A673 (cell line): ENCODE measurements at regions not wholly inside any gene's neighbourhood (a gene's known extent, or its start where the extent isn't known, plus 50 kb on each side); places are given as distances from the start of the nearest gene placed in this dataset.
A peak's percentile ranks its signal among the peaks of the same experiment; 100 is the strongest.

Source experiments
- BruUV-seq: library from RNA; stranded (reverse); fragments of 400-500 nt; replicated peaks from 2 replicates; lab custom pipeline; 2021; lab: Mats Ljungman, UMichigan
- CTCF ChIA-PET: fragments of 300-600 bp; sonication (Branson Sonifier 250); formaldehyde crosslinking; loops from one replicate; lab custom pipeline; 2022; ENCODE audit warnings: antibody characterized with exemption; lab: Charles Lee
- POLR2A ChIA-PET: fragments of 300-600 bp; sonication (Branson Sonifier 250); formaldehyde crosslinking; loops from one replicate; lab custom pipeline; 2022; ENCODE audit warnings: antibody characterized with exemption; ENCODE audit not compliant: low non-redundant PET; lab: Charles Lee
- DNase-seq: peaks from one replicate; pipeline ENCODE4 v3.0.0-alpha.2; 2015; ENCODE audit warnings: low spot score
- H3K27ac ChIP-seq: fragments of 200-600 bp; sonication (generic); 2 replicates; pipeline ENCODE4 v1.5.1; 2016; ENCODE audit warnings: mixed run types, low read depth, mild to moderate bottlenecking, mixed read lengths, antibody characterized with exemption, low read length; ENCODE audit not compliant: poor library complexity, severe bottlenecking
- H3K27me3 ChIP-seq: fragments of 200-600 bp; sonication (generic); replicated peaks from 2 replicates; pipeline ENCODE4 v1.6.1; 2017; ENCODE audit warnings: mixed run types, low read depth, mild to moderate bottlenecking, mixed read lengths, antibody characterized with exemption, low read length; ENCODE audit not compliant: insufficient read depth, poor library complexity
- H3K36me3 ChIP-seq: fragments of 200-600 bp; sonication (generic); 2 replicates; pipeline ENCODE4 v1.6.1; 2016; ENCODE audit warnings: mixed run types, mild to moderate bottlenecking, mixed read lengths, antibody characterized with exemption, low read length; ENCODE audit not compliant: insufficient read depth, poor library complexity, severe bottlenecking
- H3K4me1 ChIP-seq: fragments of 200-600 bp; sonication (generic); 2 replicates; pipeline ENCODE4 v1.6.1; 2017; ENCODE audit warnings: mixed run types, mild to moderate bottlenecking, mixed read lengths, antibody characterized with exemption, low read length; ENCODE audit not compliant: insufficient read depth, poor library complexity, severe bottlenecking
- H3K4me3 ChIP-seq: fragments of 200-600 bp; sonication (generic); 2 replicates; pipeline ENCODE4 v1.5.1; 2016; ENCODE audit warnings: low read depth, mixed run types, mild to moderate bottlenecking, mixed read lengths, low read length; ENCODE audit not compliant: poor library complexity, severe bottlenecking
- H3K9me3 ChIP-seq: fragments of 200-600 bp; sonication (generic); 2 replicates; pipeline ENCODE4 v1.6.1; 2016; ENCODE audit warnings: mixed run types, low read depth, mild to moderate bottlenecking, mixed read lengths, antibody characterized with exemption, low read length; ENCODE audit not compliant: poor library complexity, severe bottlenecking
- EZH2 ChIP-seq: fragments of 200-600 bp; sonication (generic); IDR thresholded peaks from 2 replicates; pipeline ENCODE4 v1.6.1; 2017; ENCODE audit warnings: borderline replicate concordance, low read depth, mild to moderate bottlenecking, mixed read lengths, antibody characterized with exemption, low read length; ENCODE audit not compliant: poor library complexity, severe bottlenecking
- intact Hi-C: fragments of 100-400 bp; cut with micrococcal nuclease; formaldehyde crosslinking; loops from one replicate; pipeline ENCODE4 v1.10.0; 2022; ENCODE audit not compliant: unreplicated experiment
- TF ChIP-seq, protein P1 (sequence below): fragments of 300-800, 200-600 bp; sonication (generic); conservative IDR thresholded peaks from 2 replicates; pipeline ENCODE4 v1.5.1; 2017; ENCODE audit warnings: low read depth, mild to moderate bottlenecking, antibody characterized with exemption, low read length, moderate library complexity, mixed read lengths

DNA sequence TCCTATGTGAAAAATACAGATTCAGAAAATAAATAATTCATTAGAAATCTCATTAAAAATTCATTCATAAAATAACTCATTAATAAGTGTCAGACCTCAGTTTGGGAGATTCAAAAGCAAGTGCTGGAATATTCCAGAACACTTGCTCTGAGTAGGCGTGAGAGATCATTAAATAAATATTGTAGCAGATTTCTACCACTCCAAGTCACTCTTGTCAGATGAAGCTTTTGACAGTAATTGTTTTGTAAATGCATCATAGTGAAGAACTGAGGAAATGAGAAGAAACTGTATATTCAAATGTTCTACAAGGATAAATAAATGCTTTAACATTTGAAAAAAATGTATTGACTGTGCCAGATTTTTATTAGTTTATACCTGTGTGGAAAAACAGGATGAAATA lies 1228.1 kb downstream of the SLITRK1 start:
- ChIA-PET POLR2A (no interaction called here), CTCF (no interaction called here)
- no peak for DNase-seq
- BruUV-seq = no TSS peak
- no peak overlapping the region for H3K27ac ChIP-seq
- TF ChIP-seq, protein P1, sequence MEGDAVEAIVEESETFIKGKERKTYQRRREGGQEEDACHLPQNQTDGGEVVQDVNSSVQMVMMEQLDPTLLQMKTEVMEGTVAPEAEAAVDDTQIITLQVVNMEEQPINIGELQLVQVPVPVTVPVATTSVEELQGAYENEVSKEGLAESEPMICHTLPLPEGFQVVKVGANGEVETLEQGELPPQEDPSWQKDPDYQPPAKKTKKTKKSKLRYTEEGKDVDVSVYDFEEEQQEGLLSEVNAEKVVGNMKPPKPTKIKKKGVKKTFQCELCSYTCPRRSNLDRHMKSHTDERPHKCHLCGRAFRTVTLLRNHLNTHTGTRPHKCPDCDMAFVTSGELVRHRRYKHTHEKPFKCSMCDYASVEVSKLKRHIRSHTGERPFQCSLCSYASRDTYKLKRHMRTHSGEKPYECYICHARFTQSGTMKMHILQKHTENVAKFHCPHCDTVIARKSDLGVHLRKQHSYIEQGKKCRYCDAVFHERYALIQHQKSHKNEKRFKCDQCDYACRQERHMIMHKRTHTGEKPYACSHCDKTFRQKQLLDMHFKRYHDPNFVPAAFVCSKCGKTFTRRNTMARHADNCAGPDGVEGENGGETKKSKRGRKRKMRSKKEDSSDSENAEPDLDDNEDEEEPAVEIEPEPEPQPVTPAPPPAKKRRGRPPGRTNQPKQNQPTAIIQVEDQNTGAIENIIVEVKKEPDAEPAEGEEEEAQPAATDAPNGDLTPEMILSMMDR = no peak
- no peak for TF ChIP-seq EZH2
- no peaks in the 10 kb centered on the region for H3K27me3 ChIP-seq
- H3K36me3 ChIP-seq = no peaks in the 10 kb centered on the region
- H3K4me1 ChIP-seq = no peaks in the 10 kb centered on the region
- intact Hi-C loops = no loop called here
- no peaks in the 10 kb centered on the region for H3K9me3 ChIP-seq
- H3K4me3 ChIP-seq = no peak overlapping the region

DNA sequence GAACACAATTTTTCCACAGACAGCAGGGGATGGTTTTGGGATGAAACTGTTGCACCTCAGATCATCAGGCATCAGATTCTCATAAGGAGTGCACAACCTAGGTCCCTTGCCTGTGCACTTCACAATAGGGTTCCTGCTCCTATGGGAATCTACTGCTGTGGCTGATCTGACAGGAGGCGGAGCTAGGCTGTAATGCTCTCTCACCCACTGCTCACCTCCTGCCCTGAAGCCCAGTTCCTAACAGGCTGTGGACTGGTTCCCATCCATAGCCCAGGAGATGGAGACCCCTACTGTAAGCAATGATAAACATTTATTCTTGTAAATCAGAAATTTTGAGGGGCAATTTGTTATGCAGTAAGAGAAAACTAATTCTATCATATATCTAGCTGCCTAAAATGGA lies 1234.7 kb downstream of the SLITRK1 start:
- H3K36me3 ChIP-seq = no peaks in the 10 kb centered on the region
- CTCF ChIA-PET = no interaction called here

DNA sequence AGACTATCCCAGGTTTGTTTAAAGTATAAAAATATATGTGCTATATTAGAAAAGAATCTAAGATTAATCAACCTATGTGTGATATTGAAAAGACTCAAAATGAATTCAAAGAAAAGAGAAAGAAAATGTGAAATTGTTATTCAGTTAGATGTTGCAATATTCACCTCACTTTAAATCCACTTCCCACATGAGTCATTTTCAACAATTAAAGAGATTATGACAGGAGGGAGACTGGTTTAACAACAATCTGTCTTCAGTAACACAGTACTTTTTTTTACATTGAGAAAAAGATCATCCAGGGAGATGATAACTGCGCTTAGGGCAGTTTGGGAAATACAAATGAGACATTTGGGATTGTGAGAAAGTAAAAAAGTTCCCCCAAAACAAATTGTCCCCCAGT lies 1246.2 kb downstream of the SLITRK1 start:
- POLR2A ChIA-PET = no interaction called here
- no peaks in the 10 kb centered on the region for H3K4me1 ChIP-seq
- H3K27ac ChIP-seq = no peak overlapping the region
- peak; percentile 5 for DNase-seq
- TF ChIP-seq, protein P1 = no peak
- TF ChIP-seq EZH2 = no peak
- H3K4me3 ChIP-seq = no peak overlapping the region
- no peaks in the 10 kb centered on the region for H3K27me3 ChIP-seq
- intact Hi-C loops = no loop called here
- no peaks in the 10 kb centered on the region for H3K36me3 ChIP-seq
- CTCF ChIA-PET = no interaction called here
- BruUV-seq = no TSS peak
- no peaks in the 10 kb centered on the region for H3K9me3 ChIP-seq

More for the DNA sequence above, 1234.7 kb downstream of the SLITRK1 start:
- H3K4me1 ChIP-seq = no peaks in the 10 kb centered on the region
- no peak for DNase-seq
- POLR2A ChIA-PET = no interaction called here
- TF ChIP-seq, protein P1 = no peak
- TF ChIP-seq EZH2 = no peak
- H3K27ac ChIP-seq = no peak overlapping the region
- H3K27me3 ChIP-seq = no peaks in the 10 kb centered on the region
- no TSS peak for BruUV-seq
- no peaks in the 10 kb centered on the region for H3K9me3 ChIP-seq
- H3K4me3 ChIP-seq = no peak overlapping the region
- intact Hi-C loops = no loop called here
